Vagina (tissue), 2 donors: ENCODE measurements at regions not wholly inside any gene's neighbourhood (a gene's known extent, or its start where the extent isn't known, plus 50 kb on each side); places are given as distances from the start of the nearest gene placed in this dataset.

Experiments used
- CTCF ChIP-seq, 3 experiments: fragments of 450-650 bp in 2 of 3; fragments of 200-600 bp in 1 of 3; sonication (generic) in 1 of 3; IDR thresholded peaks; one replicate each; pipeline ENCODE4 v1.5.1; 2017 to 2019; ENCODE audit warnings: antibody characterized with exemption in 3 of 3, mild to moderate bottlenecking in 2 of 3, moderate library complexity in 2 of 3
- POLR2A ChIP-seq, 2 donors: fragments of 450-650 bp; IDR thresholded peaks; one replicate each; pipeline ENCODE4 v1.6.1; 2017; ENCODE audit warnings: antibody characterized with exemption in 2 of 2, mild to moderate bottlenecking in 2 of 2, moderate library complexity in 2 of 2
- POLR2AphosphoS5 ChIP-seq, 2 donors: sonication (generic); formaldehyde crosslinking; IDR thresholded peaks; one replicate each; pipeline ENCODE4 v1.9.0; 2017; ENCODE audit warnings: antibody characterized with exemption in 2 of 2, mild to moderate bottlenecking in 2 of 2, low read depth in 1 of 2; ENCODE audit not compliant: insufficient read depth in 1 of 2

- TF ChIP-seq POLR2A (IDR thresholded peaks at IDR 0.05) (no peak), CTCF (IDR thresholded peaks at IDR 0.05) (no peak), POLR2AphosphoS5 (IDR thresholded peaks at IDR 0.05; ENCODE audit: insufficient read depth in 1 of 2, low read depth in 1 of 2) (no peak)
These were observed 126.0 kb upstream of the JCAD start for GRCh38 chr10:30185341-30185740.
